HG02642 (cell line): ENCODE measurements at regions not wholly inside any gene's neighbourhood (a gene's known extent, or its start where the extent isn't known, plus 50 kb on each side); places are given as distances from the start of the nearest gene placed in this dataset.

ENCODE experiments used
- ATAC-seq: cut with Tn5 transposase; IDR thresholded peaks from one replicate; pipeline ENCODE4 v1.9.1; 2021; ENCODE audit warnings: mild to moderate bottlenecking; ENCODE audit not compliant: unreplicated experiment, poor library complexity

- no peak for ATAC-seq
Observed at GRCh38 chr2:163008642-163009041, 170.1 kb upstream of the KCNH7 start.

- no peak for ATAC-seq
Observed at GRCh38 chr2:162994718-162995117, 156.2 kb upstream of the KCNH7 start.

- ATAC-seq, result no peak
Observed at GRCh38 chr2:162992828-162993227, 154.3 kb upstream of the KCNH7 start.

- ATAC-seq, result no peak
Observed at GRCh38 chr2:162989507-162989906, 150.9 kb upstream of the KCNH7 start.

GRCh38 chr2:162974771-162975170, 136.2 kb upstream of the KCNH7 start:
- no peak for ATAC-seq

- no peak for ATAC-seq
Observed at GRCh38 chr2:162972383-162972782, 133.8 kb upstream of the KCNH7 start.

GRCh38 chr2:162968306-162968705, 129.7 kb upstream of the KCNH7 start:
- ATAC-seq, result no peak

GRCh38 chr2:162967811-162968210, 129.2 kb upstream of the KCNH7 start:
- no peak for ATAC-seq

GRCh38 chr2:162967147-162967546, 128.6 kb upstream of the KCNH7 start:
- no peak for ATAC-seq

GRCh38 chr2:162965191-162965590, 126.6 kb upstream of the KCNH7 start:
- no peak for ATAC-seq

GRCh38 chr2:162964513-162964912, 125.9 kb upstream of the KCNH7 start:
- ATAC-seq, result no peak

GRCh38 chr2:162963156-162963555, 124.6 kb upstream of the KCNH7 start:
- ATAC-seq, result no peak

- no peak for ATAC-seq
Observed at GRCh38 chr2:162945785-162946184, 107.2 kb upstream of the KCNH7 start.

- no peak for ATAC-seq
Observed at GRCh38 chr2:162938387-162938786, 99.8 kb upstream of the KCNH7 start.

- ATAC-seq, result no peak
Observed at GRCh38 chr2:162934191-162934590, 95.6 kb upstream of the KCNH7 start.

- no peak for ATAC-seq
Observed at GRCh38 chr2:162932416-162932815, 93.8 kb upstream of the KCNH7 start.

GRCh38 chr2:162929571-162929970, 91.0 kb upstream of the KCNH7 start:
- ATAC-seq, result no peak

- no peak for ATAC-seq
Observed at GRCh38 chr2:162928356-162928755, 89.8 kb upstream of the KCNH7 start.

- no peak for ATAC-seq
Observed at GRCh38 chr2:162926907-162927306, 88.3 kb upstream of the KCNH7 start.

GRCh38 chr2:162926501-162926900, 87.9 kb upstream of the KCNH7 start:
- no peak for ATAC-seq

- ATAC-seq, result no peak
Observed at GRCh38 chr2:162925595-162925994, 87.0 kb upstream of the KCNH7 start.

GRCh38 chr2:162919111-162919510, 80.5 kb upstream of the KCNH7 start:
- ATAC-seq, result no peak

- no peak for ATAC-seq
Observed at GRCh38 chr2:162917626-162918025, 79.1 kb upstream of the KCNH7 start.
